ENCODE measurements at regions not wholly inside any gene's neighbourhood (a gene's known extent, or its start where the extent isn't known, plus 50 kb on each side); places are given as distances from the start of the nearest gene placed in this dataset.

GRCh38 chr2:21748501-21748900 is 624.7 kb downstream of the TDRD15 start:
- no peak overlapping the region for H3K27ac ChIP-seq (ENCODE audit: low read depth, low read length)
- H3K9ac ChIP-seq (ENCODE audit: low read length) = no peak overlapping the region
- no peaks in the 10 kb centered on the region for H3K36me3 ChIP-seq (ENCODE audit: control insufficient read depth, insufficient read depth, low read length)
- no peak overlapping the region for H3K4me3 ChIP-seq (ENCODE audit: low read length)
- no peaks in the 10 kb centered on the region for H3K4me1 ChIP-seq (ENCODE audit: control insufficient read depth, insufficient read depth, low read length)
- no peaks in the 10 kb centered on the region for H3K27me3 ChIP-seq (ENCODE audit: control insufficient read depth, insufficient read depth, low read length)

- H3K4me3 ChIP-seq (ENCODE audit: low read length) = no peak overlapping the region
Measured at GRCh38 chr2:21754164-21754788, 630.5 kb downstream of the TDRD15 start.

GRCh38 chr2:21757805-21758430 is 634.1 kb downstream of the TDRD15 start:
- Histone ChIP-seq H3K4me1 (ENCODE audit: control insufficient read depth, insufficient read depth, low read length) (no peaks in the 10 kb centered on the region), H3K27ac (ENCODE audit: low read depth, low read length) (no peak overlapping the region), H3K4me3 (ENCODE audit: low read length) (no peak overlapping the region), H3K36me3 (ENCODE audit: control insufficient read depth, insufficient read depth, low read length) (no peaks in the 10 kb centered on the region), H3K9ac (ENCODE audit: low read length) (no peak overlapping the region), H3K27me3 (ENCODE audit: control insufficient read depth, insufficient read depth, low read length) (no peaks in the 10 kb centered on the region)

More at GRCh38 chr2:21754164-21754788, 630.5 kb downstream of the TDRD15 start:
- Histone ChIP-seq H3K27ac (ENCODE audit: low read depth, low read length) (no peak overlapping the region), H3K27me3 (ENCODE audit: control insufficient read depth, insufficient read depth, low read length) (no peaks in the 10 kb centered on the region), H3K4me1 (ENCODE audit: control insufficient read depth, insufficient read depth, low read length) (no peaks in the 10 kb centered on the region), H3K9ac (ENCODE audit: low read length) (no peak overlapping the region), H3K36me3 (ENCODE audit: control insufficient read depth, insufficient read depth, low read length) (no peaks in the 10 kb centered on the region)

GRCh38 chr2:21759819-21760218 is 636.1 kb downstream of the TDRD15 start:
- Histone ChIP-seq H3K4me1 (ENCODE audit: control insufficient read depth, insufficient read depth, low read length) (no peaks in the 10 kb centered on the region), H3K9ac (ENCODE audit: low read length) (no peak overlapping the region), H3K4me3 (ENCODE audit: low read length) (no peak overlapping the region), H3K36me3 (ENCODE audit: control insufficient read depth, insufficient read depth, low read length) (no peaks in the 10 kb centered on the region), H3K27ac (ENCODE audit: low read depth, low read length) (no peak overlapping the region), H3K27me3 (ENCODE audit: control insufficient read depth, insufficient read depth, low read length) (no peaks in the 10 kb centered on the region)

GRCh38 chr2:21761361-21761760 is 637.6 kb downstream of the TDRD15 start:
- Histone ChIP-seq H3K9ac (ENCODE audit: low read length) (no peak overlapping the region), H3K4me3 (ENCODE audit: low read length) (no peak overlapping the region), H3K27me3 (ENCODE audit: control insufficient read depth, insufficient read depth, low read length) (no peaks in the 10 kb centered on the region), H3K4me1 (ENCODE audit: control insufficient read depth, insufficient read depth, low read length) (no peaks in the 10 kb centered on the region), H3K36me3 (ENCODE audit: control insufficient read depth, insufficient read depth, low read length) (no peaks in the 10 kb centered on the region), H3K27ac (ENCODE audit: low read depth, low read length) (no peak overlapping the region)

- Histone ChIP-seq H3K27ac (ENCODE audit: low read depth, low read length) (no peak overlapping the region), H3K9ac (ENCODE audit: low read length) (no peak overlapping the region), H3K36me3 (ENCODE audit: control insufficient read depth, insufficient read depth, low read length) (no peaks in the 10 kb centered on the region), H3K4me1 (ENCODE audit: control insufficient read depth, insufficient read depth, low read length) (no peaks in the 10 kb centered on the region), H3K27me3 (ENCODE audit: control insufficient read depth, insufficient read depth, low read length) (no peaks in the 10 kb centered on the region), H3K4me3 (ENCODE audit: low read length) (no peak overlapping the region)
Measured at GRCh38 chr2:21763501-21763900, 639.7 kb downstream of the TDRD15 start.

GRCh38 chr2:21770787-21771186 is 647.0 kb downstream of the TDRD15 start:
- H3K27ac ChIP-seq (ENCODE audit: low read depth, low read length) = no peak overlapping the region
- no peaks in the 10 kb centered on the region for H3K27me3 ChIP-seq (ENCODE audit: control insufficient read depth, insufficient read depth, low read length)
- H3K9ac ChIP-seq (ENCODE audit: low read length) = no peak overlapping the region
- H3K4me1 ChIP-seq (ENCODE audit: control insufficient read depth, insufficient read depth, low read length) = no peaks in the 10 kb centered on the region
- H3K36me3 ChIP-seq (ENCODE audit: control insufficient read depth, insufficient read depth, low read length) = no peaks in the 10 kb centered on the region
- H3K4me3 ChIP-seq (ENCODE audit: low read length) = no peak overlapping the region

GRCh38 chr2:21772624-21773023 is 648.9 kb downstream of the TDRD15 start:
- Histone ChIP-seq H3K4me3 (ENCODE audit: low read length) (no peak overlapping the region), H3K27me3 (ENCODE audit: control insufficient read depth, insufficient read depth, low read length) (no peaks in the 10 kb centered on the region), H3K9ac (ENCODE audit: low read length) (no peak overlapping the region), H3K27ac (ENCODE audit: low read depth, low read length) (no peak overlapping the region), H3K4me1 (ENCODE audit: control insufficient read depth, insufficient read depth, low read length) (no peaks in the 10 kb centered on the region), H3K36me3 (ENCODE audit: control insufficient read depth, insufficient read depth, low read length) (no peaks in the 10 kb centered on the region)

GRCh38 chr2:21773168-21773567 is 649.4 kb downstream of the TDRD15 start:
- H3K9ac ChIP-seq (ENCODE audit: low read length) = no peak overlapping the region
- no peaks in the 10 kb centered on the region for H3K27me3 ChIP-seq (ENCODE audit: control insufficient read depth, insufficient read depth, low read length)
- no peaks in the 10 kb centered on the region for H3K4me1 ChIP-seq (ENCODE audit: control insufficient read depth, insufficient read depth, low read length)
- H3K36me3 ChIP-seq (ENCODE audit: control insufficient read depth, insufficient read depth, low read length) = no peaks in the 10 kb centered on the region
- no peak overlapping the region for H3K4me3 ChIP-seq (ENCODE audit: low read length)
- no peak overlapping the region for H3K27ac ChIP-seq (ENCODE audit: low read depth, low read length)

- no peak overlapping the region for H3K4me3 ChIP-seq (ENCODE audit: low read length)
- H3K4me1 ChIP-seq (ENCODE audit: control insufficient read depth, insufficient read depth, low read length) = no peaks in the 10 kb centered on the region
- no peaks in the 10 kb centered on the region for H3K27me3 ChIP-seq (ENCODE audit: control insufficient read depth, insufficient read depth, low read length)
- no peaks in the 10 kb centered on the region for H3K36me3 ChIP-seq (ENCODE audit: control insufficient read depth, insufficient read depth, low read length)
- no peak overlapping the region for H3K9ac ChIP-seq (ENCODE audit: low read length)
- no peak overlapping the region for H3K27ac ChIP-seq (ENCODE audit: low read depth, low read length)
Measured at GRCh38 chr2:21774691-21775368, 651.1 kb downstream of the TDRD15 start.

GRCh38 chr2:21779786-21780185 is 656.0 kb downstream of the TDRD15 start:
- H3K36me3 ChIP-seq (ENCODE audit: control insufficient read depth, insufficient read depth, low read length) = no peaks in the 10 kb centered on the region
- H3K4me1 ChIP-seq (ENCODE audit: control insufficient read depth, insufficient read depth, low read length) = no peaks in the 10 kb centered on the region
- H3K4me3 ChIP-seq (ENCODE audit: low read length) = no peak overlapping the region
- no peaks in the 10 kb centered on the region for H3K27me3 ChIP-seq (ENCODE audit: control insufficient read depth, insufficient read depth, low read length)
- no peak overlapping the region for H3K27ac ChIP-seq (ENCODE audit: low read depth, low read length)
- H3K9ac ChIP-seq (ENCODE audit: low read length) = no peak overlapping the region

GRCh38 chr2:21781962-21782361 is 658.2 kb downstream of the TDRD15 start:
- Histone ChIP-seq H3K9ac (ENCODE audit: low read length) (no peak overlapping the region), H3K4me3 (ENCODE audit: low read length) (no peak overlapping the region), H3K27me3 (ENCODE audit: control insufficient read depth, insufficient read depth, low read length) (no peaks in the 10 kb centered on the region), H3K36me3 (ENCODE audit: control insufficient read depth, insufficient read depth, low read length) (no peaks in the 10 kb centered on the region), H3K27ac (ENCODE audit: low read depth, low read length) (no peak overlapping the region), H3K4me1 (ENCODE audit: control insufficient read depth, insufficient read depth, low read length) (no peaks in the 10 kb centered on the region)

GRCh38 chr2:21782866-21783265 is 659.1 kb downstream of the TDRD15 start:
- Histone ChIP-seq H3K4me1 (ENCODE audit: control insufficient read depth, insufficient read depth, low read length) (no peaks in the 10 kb centered on the region), H3K36me3 (ENCODE audit: control insufficient read depth, insufficient read depth, low read length) (no peaks in the 10 kb centered on the region), H3K27ac (ENCODE audit: low read depth, low read length) (no peak overlapping the region), H3K9ac (ENCODE audit: low read length) (no peak overlapping the region), H3K27me3 (ENCODE audit: control insufficient read depth, insufficient read depth, low read length) (no peaks in the 10 kb centered on the region), H3K4me3 (ENCODE audit: low read length) (no peak overlapping the region)

Data from rectal smooth muscle tissue (tissue), 1 donor.